Nephron progenitor cell (in vitro differentiated cells): ENCODE measurements at regions not wholly inside any gene's neighbourhood (a gene's known extent, or its start where the extent isn't known, plus 50 kb on each side); places are given as distances from the start of the nearest gene placed in this dataset.
A peak's percentile ranks its signal among the peaks of the same experiment; 100 is the strongest.

Experiments
- DNase-seq: peaks from one replicate; pipeline ENCODE4 v3.0.0; 2021
- H3K27ac Mint-ChIP-seq: 2 replicates; pipeline ENCODE4 v1.8.0; 2021; ENCODE audit warnings: mild to moderate bottlenecking, moderate library complexity, mixed read lengths
- H3K27me3 Mint-ChIP-seq: 2 replicates; pipeline ENCODE4 v1.8.0; 2021; ENCODE audit warnings: mild to moderate bottlenecking, low read depth, mixed read lengths; ENCODE audit not compliant: poor library complexity
- H3K36me3 Mint-ChIP-seq: 2 replicates; pipeline ENCODE4 v1.8.0; 2021; ENCODE audit warnings: low read depth, mixed read lengths
- H3K4me1 Mint-ChIP-seq: 2 replicates; pipeline ENCODE4 v1.8.0; 2021; ENCODE audit warnings: mixed read lengths
- H3K4me3 Mint-ChIP-seq: 2 replicates; pipeline ENCODE4 v1.8.0; 2021; ENCODE audit warnings: mild to moderate bottlenecking, moderate library complexity, mixed read lengths
- H3K9me3 Mint-ChIP-seq: 2 replicates; pipeline ENCODE4 v1.8.0; 2021; ENCODE audit warnings: mild to moderate bottlenecking, moderate library complexity, mixed read lengths
- CTCF ChIP-seq: fragments of 200-600 bp; sonication (generic); IDR thresholded peaks from 2 replicates; pipeline ENCODE4 v1.5.0; 2021; ENCODE audit warnings: antibody characterized with exemption

- Mint-ChIP-seq H3K27ac (no peak overlapping the region), H3K36me3 (peaks cover 10% of the 10 kb centered on the region), H3K4me1 (peaks cover 41% of the 10 kb centered on the region), H3K27me3 (no peaks in the 10 kb centered on the region), H3K4me3 (no peak overlapping the region), H3K9me3 (peaks cover 13% of the 10 kb centered on the region)
- no peak for TF ChIP-seq CTCF
- no peak for DNase-seq
Observed at GRCh38 chr4:13266687-13267086, 217.5 kb downstream of the RAB28 start.

GRCh38 chr4:13263967-13264525 is 220.1 kb downstream of the RAB28 start:
- H3K27ac Mint-ChIP-seq: no peak overlapping the region

GRCh38 chr4:13262816-13263215 is 221.3 kb downstream of the RAB28 start:
- TF ChIP-seq CTCF: no peak
- H3K27ac Mint-ChIP-seq: no peak overlapping the region
- no peak for DNase-seq
- H3K27me3 Mint-ChIP-seq: no peaks in the 10 kb centered on the region
- H3K9me3 Mint-ChIP-seq: no peaks in the 10 kb centered on the region
- H3K36me3 Mint-ChIP-seq: peaks cover 4% of the 10 kb centered on the region
- no peak overlapping the region for H3K4me3 Mint-ChIP-seq
- peaks cover 49% of the 10 kb centered on the region for H3K4me1 Mint-ChIP-seq

More at GRCh38 chr4:13263967-13264525, 220.1 kb downstream of the RAB28 start:
- no peaks in the 10 kb centered on the region for H3K9me3 Mint-ChIP-seq
- DNase-seq: no peak
- H3K27me3 Mint-ChIP-seq: no peaks in the 10 kb centered on the region
- peaks cover 60% of the 10 kb centered on the region for H3K4me1 Mint-ChIP-seq
- no peak for TF ChIP-seq CTCF
- H3K4me3 Mint-ChIP-seq: no peak overlapping the region
- H3K36me3 Mint-ChIP-seq: peaks cover 4% of the 10 kb centered on the region

GRCh38 chr4:13261486-13262257 is 222.5 kb downstream of the RAB28 start:
- no peaks in the 10 kb centered on the region for H3K9me3 Mint-ChIP-seq
- no peaks in the 10 kb centered on the region for H3K27me3 Mint-ChIP-seq
- H3K36me3 Mint-ChIP-seq: peaks cover 4% of the 10 kb centered on the region
- peak overlapping the region; percentile 94 for H3K27ac Mint-ChIP-seq
- peak overlapping the region; percentile 8 for H3K4me3 Mint-ChIP-seq
- TF ChIP-seq CTCF: no peak
- DNase-seq: peak; percentile 22
- peaks cover 39% of the 10 kb centered on the region for H3K4me1 Mint-ChIP-seq

- Mint-ChIP-seq H3K27me3 (no peaks in the 10 kb centered on the region), H3K4me3 (no peak overlapping the region), H3K9me3 (no peaks in the 10 kb centered on the region), H3K36me3 (peaks cover 4% of the 10 kb centered on the region), H3K27ac (no peak overlapping the region), H3K4me1 (peaks cover 36% of the 10 kb centered on the region)
- no peak for TF ChIP-seq CTCF
- DNase-seq: no peak
Observed at GRCh38 chr4:13260513-13260912, 223.6 kb downstream of the RAB28 start.

- Mint-ChIP-seq H3K27me3 (no peaks in the 10 kb centered on the region), H3K36me3 (peaks cover 28% of the 10 kb centered on the region), H3K9me3 (peaks cover 37% of the 10 kb centered on the region), H3K4me1 (peaks cover 5% of the 10 kb centered on the region), H3K4me3 (no peak overlapping the region), H3K27ac (no peak overlapping the region)
- no peak for DNase-seq
- TF ChIP-seq CTCF: no peak
Observed at GRCh38 chr4:13250263-13250662, 233.9 kb downstream of the RAB28 start.
